Sigmoid colon (tissue), 4 donors: ENCODE measurements at regions not wholly inside any gene's neighbourhood (a gene's known extent, or its start where the extent isn't known, plus 50 kb on each side); places are given as distances from the start of the nearest gene placed in this dataset.

Source experiments
- EP300 ChIP-seq, 4 donors: sonication (generic); formaldehyde crosslinking; IDR thresholded peaks; one replicate each; pipeline ENCODE4 v1.6.1; 2017; ENCODE audit warnings: antibody characterized with exemption in 4 of 4
- POLR2A ChIP-seq, 2 donors: fragments of 450-650 bp; IDR thresholded peaks; one replicate each; pipeline ENCODE4 v1.6.1; 2016; ENCODE audit warnings: antibody characterized with exemption in 2 of 2, mild to moderate bottlenecking in 2 of 2, moderate library complexity in 2 of 2
- POLR2AphosphoS5 ChIP-seq, 4 donors: sonication (generic); formaldehyde crosslinking; IDR thresholded peaks; one replicate each; pipeline ENCODE4 v1.6.1; 2017; ENCODE audit warnings: antibody characterized with exemption in 4 of 4
- TF ChIP-seq, protein P1 (sequence below), 4 experiments: fragments of 450-650 bp in 3 of 4; fragments of 200-600 bp in 1 of 4; IDR thresholded peaks; one replicate each; pipeline ENCODE4 v1.5.1; 2016 to 2019; ENCODE audit warnings: antibody characterized with exemption in 4 of 4, mild to moderate bottlenecking in 3 of 4, moderate library complexity in 2 of 4

DNA sequence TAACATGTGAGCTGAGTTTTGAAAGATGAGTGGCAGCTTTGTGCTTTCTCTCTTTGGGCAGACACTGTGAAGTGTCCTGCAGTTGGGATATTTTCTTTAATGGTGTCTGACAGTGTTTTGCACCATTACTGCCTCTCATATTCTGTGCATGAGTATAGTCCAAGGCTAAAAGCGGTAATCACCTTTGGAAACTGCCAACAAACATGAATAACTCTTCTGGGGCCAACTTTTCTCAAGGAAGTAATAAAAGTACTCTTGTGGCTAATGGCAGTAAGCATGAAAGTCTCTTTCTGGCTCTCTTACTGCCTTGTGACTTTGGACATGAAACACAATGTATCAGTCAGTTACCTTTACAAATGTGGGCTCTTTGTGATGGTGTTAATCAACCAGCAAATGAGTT is 91.7 kb upstream of the SOX4 start:
- TF ChIP-seq, protein P1, sequence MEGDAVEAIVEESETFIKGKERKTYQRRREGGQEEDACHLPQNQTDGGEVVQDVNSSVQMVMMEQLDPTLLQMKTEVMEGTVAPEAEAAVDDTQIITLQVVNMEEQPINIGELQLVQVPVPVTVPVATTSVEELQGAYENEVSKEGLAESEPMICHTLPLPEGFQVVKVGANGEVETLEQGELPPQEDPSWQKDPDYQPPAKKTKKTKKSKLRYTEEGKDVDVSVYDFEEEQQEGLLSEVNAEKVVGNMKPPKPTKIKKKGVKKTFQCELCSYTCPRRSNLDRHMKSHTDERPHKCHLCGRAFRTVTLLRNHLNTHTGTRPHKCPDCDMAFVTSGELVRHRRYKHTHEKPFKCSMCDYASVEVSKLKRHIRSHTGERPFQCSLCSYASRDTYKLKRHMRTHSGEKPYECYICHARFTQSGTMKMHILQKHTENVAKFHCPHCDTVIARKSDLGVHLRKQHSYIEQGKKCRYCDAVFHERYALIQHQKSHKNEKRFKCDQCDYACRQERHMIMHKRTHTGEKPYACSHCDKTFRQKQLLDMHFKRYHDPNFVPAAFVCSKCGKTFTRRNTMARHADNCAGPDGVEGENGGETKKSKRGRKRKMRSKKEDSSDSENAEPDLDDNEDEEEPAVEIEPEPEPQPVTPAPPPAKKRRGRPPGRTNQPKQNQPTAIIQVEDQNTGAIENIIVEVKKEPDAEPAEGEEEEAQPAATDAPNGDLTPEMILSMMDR (IDR thresholded peaks at IDR 0.05), result no peak
- no peak for TF ChIP-seq POLR2A (IDR thresholded peaks at IDR 0.05)
- TF ChIP-seq EP300 (IDR thresholded peaks at IDR 0.05), result no peak
- no peak for TF ChIP-seq POLR2AphosphoS5 (IDR thresholded peaks at IDR 0.05)
